MM.1S (cell line): ENCODE measurements at regions not wholly inside any gene's neighbourhood (a gene's known extent, or its start where the extent isn't known, plus 50 kb on each side); places are given as distances from the start of the nearest gene placed in this dataset.

Experiments used
- EZH2 ChIP-seq: fragments of 300-600 bp; sonication (generic); optimal IDR thresholded peaks from 2 replicates; pipeline ENCODE3; 2017; ENCODE audit warnings: low read depth, mild to moderate bottlenecking, antibody characterized with exemption, low read length, mixed read lengths
- TF ChIP-seq, protein P1 (sequence below): fragments of 300-600 bp; sonication (generic); IDR thresholded peaks from 2 replicates; pipeline ENCODE4 v1.5.1; 2016; ENCODE audit warnings: antibody characterized with exemption, low read length, mixed read lengths

- TF ChIP-seq, protein P1, sequence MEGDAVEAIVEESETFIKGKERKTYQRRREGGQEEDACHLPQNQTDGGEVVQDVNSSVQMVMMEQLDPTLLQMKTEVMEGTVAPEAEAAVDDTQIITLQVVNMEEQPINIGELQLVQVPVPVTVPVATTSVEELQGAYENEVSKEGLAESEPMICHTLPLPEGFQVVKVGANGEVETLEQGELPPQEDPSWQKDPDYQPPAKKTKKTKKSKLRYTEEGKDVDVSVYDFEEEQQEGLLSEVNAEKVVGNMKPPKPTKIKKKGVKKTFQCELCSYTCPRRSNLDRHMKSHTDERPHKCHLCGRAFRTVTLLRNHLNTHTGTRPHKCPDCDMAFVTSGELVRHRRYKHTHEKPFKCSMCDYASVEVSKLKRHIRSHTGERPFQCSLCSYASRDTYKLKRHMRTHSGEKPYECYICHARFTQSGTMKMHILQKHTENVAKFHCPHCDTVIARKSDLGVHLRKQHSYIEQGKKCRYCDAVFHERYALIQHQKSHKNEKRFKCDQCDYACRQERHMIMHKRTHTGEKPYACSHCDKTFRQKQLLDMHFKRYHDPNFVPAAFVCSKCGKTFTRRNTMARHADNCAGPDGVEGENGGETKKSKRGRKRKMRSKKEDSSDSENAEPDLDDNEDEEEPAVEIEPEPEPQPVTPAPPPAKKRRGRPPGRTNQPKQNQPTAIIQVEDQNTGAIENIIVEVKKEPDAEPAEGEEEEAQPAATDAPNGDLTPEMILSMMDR = no peak
- no peak for TF ChIP-seq EZH2
Measured at GRCh38 chr15:31570591-31570990, 244.0 kb downstream of the KLF13 start.
